GM18519 (cell line): ENCODE measurements at regions not wholly inside any gene's neighbourhood (a gene's known extent, or its start where the extent isn't known, plus 50 kb on each side); places are given as distances from the start of the nearest gene placed in this dataset.
A peak's percentile ranks its signal among the peaks of the same experiment; 100 is the strongest.
"Not testable (repeated sequence)": the region's sequence is repeated elsewhere in the genome, so short reads cannot be mapped to it uniquely, and the experiment has no call there.

Experiments used
- ATAC-seq: cut with Tn5 transposase; IDR thresholded peaks from one replicate; pipeline ENCODE4 v1.9.1; 2021; ENCODE audit warnings: mild to moderate bottlenecking, moderate library complexity; ENCODE audit not compliant: unreplicated experiment, low FRiP score

DNA sequence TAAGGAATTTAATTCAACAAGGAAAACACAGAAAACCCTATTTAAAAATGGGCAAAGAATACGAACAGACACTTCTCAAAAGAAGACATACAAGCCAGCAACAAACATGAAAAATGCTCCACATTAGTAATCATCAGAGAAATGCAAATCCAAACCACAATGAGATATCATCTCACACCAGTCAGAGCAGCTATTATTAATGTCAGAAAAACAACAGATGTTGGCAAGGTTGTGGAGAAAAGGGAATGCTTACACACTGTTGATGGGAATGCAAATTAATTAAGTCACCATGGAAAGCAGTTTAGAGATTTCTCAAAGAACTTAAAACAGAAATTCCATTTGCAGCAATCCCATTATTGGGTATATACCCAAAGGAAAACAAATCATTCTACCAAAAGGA is 55.2 kb downstream of the GCC1 start:
- no peak for ATAC-seq

DNA sequence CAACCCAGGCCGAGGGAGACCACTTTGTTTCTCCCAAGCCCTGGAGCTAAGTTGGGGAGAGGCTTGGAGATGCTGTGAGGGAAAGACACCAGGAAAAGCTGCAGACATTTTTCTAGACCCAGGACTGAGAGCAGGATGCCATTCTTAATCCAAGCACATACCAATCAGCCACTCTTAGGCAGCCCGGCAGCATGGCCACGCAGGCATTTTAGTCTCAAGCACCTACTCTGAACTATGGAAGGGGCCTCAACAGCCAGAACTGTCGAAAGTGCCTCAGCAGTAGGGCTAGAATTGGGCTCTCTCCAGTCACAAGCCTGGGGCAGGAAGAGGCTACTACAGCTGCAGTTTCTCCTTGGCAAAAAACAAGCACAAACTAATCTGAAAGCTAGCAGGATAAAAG is 57.8 kb downstream of the GCC1 start:
- no peak for ATAC-seq

DNA sequence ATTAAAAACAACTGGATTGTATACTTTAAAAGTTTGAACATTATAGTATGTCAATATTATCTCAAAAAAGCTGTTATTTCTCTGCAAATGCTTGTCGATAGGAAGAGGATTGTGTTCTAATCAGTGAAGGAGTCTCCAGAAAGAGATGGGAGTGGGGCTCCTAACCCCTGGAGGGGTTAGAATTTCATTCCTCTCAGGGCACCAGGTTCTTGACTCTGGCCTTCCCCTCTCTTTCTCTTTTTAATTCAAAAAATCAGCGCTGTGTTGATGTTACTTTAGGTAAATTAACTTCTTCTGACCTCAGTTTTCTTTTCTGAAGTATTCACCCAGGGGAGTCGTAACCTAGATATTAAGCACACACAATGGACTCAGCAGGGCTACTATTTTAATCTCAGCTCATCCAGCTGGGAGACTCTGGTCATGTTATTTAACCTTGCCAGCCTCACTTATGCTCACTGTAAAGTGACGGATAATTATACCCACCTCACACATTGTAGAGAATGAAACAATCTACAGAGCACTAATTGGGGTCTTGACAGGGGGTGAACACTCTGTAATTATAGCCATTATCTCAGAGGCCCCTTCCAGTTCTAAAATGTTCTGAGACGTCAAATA is 59.4 kb downstream of the GCC1 start:
- ATAC-seq: no peak

DNA sequence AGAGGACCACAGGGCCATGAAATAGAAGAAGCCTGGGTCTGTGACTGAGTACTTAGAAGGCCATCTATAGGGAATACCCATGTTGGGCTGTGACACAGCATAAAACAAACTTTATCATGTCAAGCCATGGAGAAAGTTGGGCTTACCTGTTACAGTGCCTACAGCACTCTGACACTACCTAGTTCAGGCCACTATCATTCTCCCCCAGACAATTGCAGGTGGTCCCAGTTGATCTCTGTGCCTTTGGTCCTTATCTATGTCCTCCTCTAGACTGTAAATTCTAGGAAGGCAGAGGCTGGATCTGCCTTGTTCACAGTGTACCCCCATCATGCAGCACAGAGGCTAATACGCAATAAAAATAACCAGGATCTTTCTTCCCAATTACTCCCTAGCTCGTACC is 69.1 kb downstream of the GCC1 start:
- no peak for ATAC-seq

- no peak for ATAC-seq
Measured at GRCh38 chr7:127514499-127514898, 70.9 kb downstream of the GCC1 start.

- ATAC-seq: no peak
Measured at GRCh38 chr7:127513311-127513710, 72.1 kb downstream of the GCC1 start.

DNA sequence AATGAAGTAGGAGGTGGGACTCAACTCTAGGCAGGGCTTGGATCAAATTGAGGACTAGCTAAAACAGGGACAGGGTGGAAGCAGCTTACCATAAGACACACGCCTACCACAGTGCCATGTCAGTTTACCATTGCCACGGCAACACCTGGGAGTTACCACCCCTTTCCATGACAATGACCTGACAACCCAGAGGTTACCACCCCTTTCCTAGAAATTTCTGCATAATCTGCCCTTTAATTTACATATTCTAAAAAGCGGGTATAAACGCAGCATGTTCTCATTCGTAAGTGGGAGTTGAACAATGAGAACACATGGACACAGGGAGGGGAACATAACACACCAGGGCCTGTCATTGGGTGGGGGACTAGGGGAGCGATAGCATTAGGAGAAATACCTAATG is 72.7 kb downstream of the GCC1 start:
- ATAC-seq: no peak

- ATAC-seq: no peak
Measured at GRCh38 chr7:127504715-127505114, 80.7 kb downstream of the GCC1 start.

- no peak for ATAC-seq
Measured at GRCh38 chr7:127501817-127502216, 83.6 kb downstream of the GCC1 start.

DNA sequence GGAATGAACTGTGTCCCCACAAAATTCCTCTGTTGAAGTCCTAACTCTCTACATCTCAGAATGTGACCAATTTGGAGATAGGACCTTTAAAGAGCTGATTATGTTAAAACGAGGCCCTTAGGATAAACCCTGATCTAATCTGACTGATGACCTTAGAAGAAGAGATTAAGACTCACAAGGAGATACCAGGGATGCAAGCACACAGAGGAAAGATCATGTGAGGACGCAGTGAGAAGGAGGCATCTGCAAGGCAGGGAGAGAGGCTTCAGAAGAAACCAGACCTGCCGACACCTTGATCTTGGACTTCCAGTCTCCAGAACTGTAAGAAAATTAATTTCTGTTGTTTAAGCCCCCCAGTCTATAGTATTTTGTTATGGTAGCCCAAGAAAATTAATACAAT is 94.9 kb upstream of the ZNF800 start:
- no peak for ATAC-seq

GRCh38 chr7:127486654-127487053 is 94.1 kb upstream of the ZNF800 start:
- ATAC-seq: peak; percentile 84

DNA sequence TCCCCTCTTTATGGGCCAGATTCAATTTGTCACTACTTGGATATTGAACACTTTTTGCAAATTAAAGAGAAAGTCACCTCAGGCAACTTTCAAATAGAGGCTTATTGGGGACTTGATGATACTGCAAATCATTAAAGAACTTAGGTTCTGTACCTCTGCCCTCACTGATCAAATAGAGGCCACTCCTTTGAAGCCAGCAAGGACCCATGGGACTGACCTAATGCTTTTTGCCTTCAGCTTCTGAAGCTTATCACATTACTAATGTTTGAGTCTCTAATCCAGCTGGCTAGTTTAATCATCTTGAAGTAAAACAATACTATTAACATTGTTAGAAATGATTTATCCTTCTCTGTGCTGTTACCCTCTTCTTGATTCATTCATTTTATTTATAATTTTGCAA is 93.0 kb upstream of the ZNF800 start:
- ATAC-seq: no peak

DNA sequence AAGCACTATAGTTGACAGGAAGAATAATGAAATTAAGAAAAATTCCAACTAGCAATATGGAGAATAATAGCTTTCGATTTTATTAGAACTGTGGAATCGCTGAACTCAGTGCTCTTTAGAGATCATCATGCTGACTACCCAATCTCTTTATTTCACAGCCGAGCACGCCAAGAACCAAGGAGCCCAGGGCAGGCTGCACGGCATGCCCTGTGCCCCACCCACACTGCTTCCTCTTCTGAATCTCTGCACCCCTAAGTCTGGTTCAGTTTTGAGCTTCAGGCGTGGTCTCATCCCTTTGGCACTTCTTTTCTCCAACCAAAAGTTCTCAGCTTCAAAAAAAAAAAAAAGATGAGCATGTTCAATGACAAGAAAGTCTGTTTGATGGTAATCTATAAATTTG is 92.4 kb upstream of the ZNF800 start:
- ATAC-seq: no peak

- ATAC-seq: no peak
Measured at GRCh38 chr7:127478461-127478860, 86.0 kb upstream of the ZNF800 start.

- no peak for ATAC-seq
Measured at GRCh38 chr7:127478024-127478355, 85.5 kb upstream of the ZNF800 start.

DNA sequence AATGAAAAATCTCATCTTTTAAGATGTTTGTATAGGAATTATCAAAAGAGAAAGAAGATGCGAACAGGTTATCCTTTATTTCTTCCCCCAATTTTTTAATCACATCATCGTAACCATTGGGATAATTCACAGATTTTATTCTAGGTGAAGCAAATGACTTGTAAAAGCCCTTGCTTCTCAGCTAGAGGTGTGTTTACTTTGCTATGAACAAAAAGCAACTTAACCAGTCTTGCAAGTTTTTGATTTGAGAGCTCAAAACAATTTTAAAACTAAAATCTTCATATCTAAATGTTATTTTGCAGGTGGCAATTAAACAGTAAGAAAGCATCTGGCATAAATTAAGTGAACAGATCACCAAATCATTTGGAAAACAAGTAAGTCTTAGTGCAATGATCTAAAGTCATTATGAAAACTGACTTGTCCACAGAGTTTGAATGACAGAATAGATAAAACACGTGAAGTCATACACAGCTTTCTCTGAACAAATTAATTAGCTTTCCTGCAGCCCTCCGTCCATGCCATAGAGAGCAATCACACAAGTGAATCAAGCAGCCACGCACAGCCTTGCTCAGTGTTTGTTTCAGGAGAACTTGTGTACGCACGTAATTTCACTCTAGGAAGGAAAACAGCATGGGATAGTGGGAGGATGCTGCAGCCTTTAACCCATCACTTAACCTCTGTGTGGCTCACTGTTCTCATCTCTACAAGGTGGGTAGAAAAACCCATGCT is 85.0 kb upstream of the ZNF800 start:
- ATAC-seq: no peak

GRCh38 chr7:127476618-127477017 is 84.1 kb upstream of the ZNF800 start:
- ATAC-seq: no peak

- ATAC-seq: no peak
Measured at GRCh38 chr7:127474457-127474856, 81.9 kb upstream of the ZNF800 start.

DNA sequence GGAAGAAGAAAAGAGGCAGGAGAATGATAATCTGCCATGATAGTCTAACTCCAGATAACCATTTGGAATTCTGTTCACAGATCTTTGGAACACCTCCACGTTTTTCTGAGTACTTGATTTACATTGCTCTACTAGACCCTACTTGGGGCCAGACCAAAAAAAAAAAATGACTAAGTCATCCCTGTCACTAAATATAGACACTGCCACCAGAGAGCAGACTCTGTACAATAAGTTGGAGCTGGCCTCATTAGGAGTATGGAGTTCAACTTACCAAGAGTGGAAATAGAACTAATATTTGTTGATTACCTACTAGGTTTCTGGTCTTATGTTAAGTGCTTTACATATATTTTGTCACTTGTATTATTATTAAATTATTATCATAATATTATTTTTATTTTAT is 80.9 kb upstream of the ZNF800 start:
- ATAC-seq: no peak

- ATAC-seq: no peak
Measured at GRCh38 chr7:127460077-127460476, 67.6 kb upstream of the ZNF800 start.

DNA sequence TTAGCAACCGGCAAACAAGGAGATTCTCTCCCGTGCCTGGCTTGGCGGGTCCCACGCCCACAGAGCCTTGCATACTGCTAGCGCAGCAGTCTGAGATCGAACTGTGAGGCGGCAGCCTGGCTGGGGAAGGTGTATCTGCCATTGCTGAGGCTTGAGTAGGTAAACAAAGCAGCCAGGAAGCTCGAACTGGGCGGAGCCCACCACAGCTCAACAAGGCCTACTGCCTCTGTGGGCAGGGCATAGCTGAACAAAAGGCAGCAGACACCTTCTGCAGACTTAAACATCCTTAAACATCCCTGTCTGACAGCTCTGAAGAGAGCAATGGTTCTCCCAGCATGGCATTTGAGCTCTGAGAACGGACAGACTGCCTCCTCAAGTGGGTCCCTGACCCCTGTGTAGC is 58.8 kb upstream of the ZNF800 start:
- ATAC-seq: not testable (repeated sequence)

- no peak for ATAC-seq
Measured at GRCh38 chr7:127448566-127448965, 56.1 kb upstream of the ZNF800 start.
